ENCODE measurements at regions not wholly inside any gene's neighbourhood (a gene's known extent, or its start where the extent isn't known, plus 50 kb on each side); places are given as distances from the start of the nearest gene placed in this dataset.
A peak's percentile ranks its signal among the peaks of the same experiment; 100 is the strongest.

GRCh38 chr1:239677362-239677761 is 291.0 kb downstream of the CHRM3 start:
- no peak for DNase-seq (ENCODE audit: low read depth)

- no peak for DNase-seq (ENCODE audit: low read depth)
Measured at GRCh38 chr1:239678181-239678580, 291.8 kb downstream of the CHRM3 start.

- no peak for DNase-seq (ENCODE audit: low read depth)
Measured at GRCh38 chr1:239682046-239682445, 295.7 kb downstream of the CHRM3 start.

GRCh38 chr1:239682960-239683359 is 296.6 kb downstream of the CHRM3 start:
- DNase-seq (ENCODE audit: low read depth): no peak

- no peak for DNase-seq (ENCODE audit: low read depth)
Measured at GRCh38 chr1:239686386-239686785, 300.0 kb downstream of the CHRM3 start.

GRCh38 chr1:239696317-239696716 is 309.9 kb downstream of the CHRM3 start:
- no peak for DNase-seq (ENCODE audit: low read depth)

GRCh38 chr1:239700667-239701066 is 314.3 kb downstream of the CHRM3 start:
- DNase-seq (ENCODE audit: low read depth): no peak

GRCh38 chr1:239703075-239703474 is 316.7 kb downstream of the CHRM3 start:
- no peak for DNase-seq (ENCODE audit: low read depth)

- no peak for DNase-seq (ENCODE audit: low read depth)
Measured at GRCh38 chr1:239706245-239706892, 320.0 kb downstream of the CHRM3 start.

GRCh38 chr1:239707615-239708014 is 321.2 kb downstream of the CHRM3 start:
- DNase-seq (ENCODE audit: low read depth): no peak

- no peak for DNase-seq (ENCODE audit: low read depth)
Measured at GRCh38 chr1:239708622-239709021, 322.3 kb downstream of the CHRM3 start.

GRCh38 chr1:239711768-239712167 is 325.4 kb downstream of the CHRM3 start:
- no peak for DNase-seq (ENCODE audit: low read depth)

- DNase-seq (ENCODE audit: low read depth): no peak
Measured at GRCh38 chr1:239717097-239717917, 330.9 kb downstream of the CHRM3 start.

- no peak for DNase-seq (ENCODE audit: low read depth)
Measured at GRCh38 chr1:239717918-239718184, 331.5 kb downstream of the CHRM3 start.

- DNase-seq (ENCODE audit: low read depth): no peak
Measured at GRCh38 chr1:239718571-239718970, 332.2 kb downstream of the CHRM3 start.

- DNase-seq (ENCODE audit: low read depth): no peak
Measured at GRCh38 chr1:239718997-239719628, 332.7 kb downstream of the CHRM3 start.

- DNase-seq (ENCODE audit: low read depth): peak; percentile 2
Measured at GRCh38 chr1:239719642-239720258, 333.4 kb downstream of the CHRM3 start.

GRCh38 chr1:239722035-239722434 is 335.7 kb downstream of the CHRM3 start:
- DNase-seq (ENCODE audit: low read depth): no peak

GRCh38 chr1:239723776-239724367 is 337.5 kb downstream of the CHRM3 start:
- no peak for DNase-seq (ENCODE audit: low read depth)

- no peak for DNase-seq (ENCODE audit: low read depth)
Measured at GRCh38 chr1:239725371-239725770, 339.0 kb downstream of the CHRM3 start.

- no peak for DNase-seq (ENCODE audit: low read depth)
Measured at GRCh38 chr1:239725933-239726332, 339.6 kb downstream of the CHRM3 start.

GRCh38 chr1:239730378-239730777 is 344.0 kb downstream of the CHRM3 start:
- DNase-seq (ENCODE audit: low read depth): no peak

Data from stimulated activated CD8-positive, alpha-beta memory T cell treated with anti-CD3 and anti-CD28 coated beads, Interleukin-4, amount 100 ng/mL, for 24 hours (primary cell).